GM18870 (cell line): ENCODE measurements at regions not wholly inside any gene's neighbourhood (a gene's known extent, or its start where the extent isn't known, plus 50 kb on each side); places are given as distances from the start of the nearest gene placed in this dataset.
"Not testable (repeated sequence)": the region's sequence is repeated elsewhere in the genome, so short reads cannot be mapped to it uniquely, and the experiment has no call there.

Source experiments
- ATAC-seq: cut with Tn5 transposase; IDR thresholded peaks from one replicate; pipeline ENCODE4 v1.9.1; 2021; ENCODE audit warnings: moderate library complexity; ENCODE audit not compliant: unreplicated experiment

DNA sequence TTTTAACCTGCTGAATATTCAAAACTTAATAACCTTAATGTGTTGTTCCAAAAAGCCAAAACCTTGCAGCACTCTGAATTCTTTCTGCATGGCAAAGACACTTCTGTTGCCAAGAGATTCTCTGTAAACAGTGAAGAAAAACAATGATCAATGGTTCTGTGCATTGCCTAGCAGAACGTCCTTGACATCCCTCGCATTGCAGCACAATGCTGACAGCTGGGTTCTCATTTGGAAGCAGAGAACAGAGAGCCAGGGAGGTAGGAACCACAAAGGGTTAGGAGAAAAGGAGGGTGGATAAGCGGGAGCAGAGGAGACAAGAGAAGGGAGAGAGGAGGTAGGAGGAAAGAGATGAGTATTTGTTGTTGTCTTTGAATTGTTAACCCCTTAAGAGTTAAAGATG, 501.1 kb downstream of the NAV3 start:
- no peak for ATAC-seq

DNA sequence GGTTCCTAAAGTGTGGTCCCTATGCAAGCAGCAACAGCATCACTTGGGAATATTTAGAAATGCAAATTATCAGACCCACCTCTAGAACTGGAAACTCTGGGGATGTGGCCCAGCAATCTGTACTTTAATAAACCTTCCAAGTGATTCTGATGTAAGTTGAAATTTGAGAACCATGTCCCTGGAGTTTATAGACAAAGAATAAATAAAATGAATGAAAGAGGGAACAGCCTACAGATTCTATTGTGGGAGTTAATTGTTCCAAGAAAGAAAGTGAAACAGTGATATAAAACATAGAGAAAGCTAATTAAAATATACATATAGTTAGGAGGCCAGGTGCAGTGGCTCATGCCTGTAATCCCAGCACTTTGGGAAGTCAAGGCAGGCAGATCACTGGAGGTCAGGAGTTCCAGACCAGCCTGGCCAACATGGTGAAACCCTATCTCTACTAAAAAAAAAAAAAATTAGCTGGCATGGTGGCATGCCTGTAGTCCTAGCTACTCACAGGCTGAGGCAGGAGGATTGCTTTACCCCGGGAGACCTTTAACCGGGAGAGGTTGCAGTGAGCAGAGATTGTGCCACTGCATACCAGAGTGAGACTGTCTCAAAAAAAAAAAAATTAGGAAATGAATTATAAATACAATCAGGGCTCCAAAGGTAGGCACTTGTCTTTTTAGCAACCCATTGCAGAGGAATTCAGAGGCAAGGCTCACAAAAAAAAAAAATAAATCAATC, 507.5 kb downstream of the NAV3 start:
- no peak for ATAC-seq

DNA sequence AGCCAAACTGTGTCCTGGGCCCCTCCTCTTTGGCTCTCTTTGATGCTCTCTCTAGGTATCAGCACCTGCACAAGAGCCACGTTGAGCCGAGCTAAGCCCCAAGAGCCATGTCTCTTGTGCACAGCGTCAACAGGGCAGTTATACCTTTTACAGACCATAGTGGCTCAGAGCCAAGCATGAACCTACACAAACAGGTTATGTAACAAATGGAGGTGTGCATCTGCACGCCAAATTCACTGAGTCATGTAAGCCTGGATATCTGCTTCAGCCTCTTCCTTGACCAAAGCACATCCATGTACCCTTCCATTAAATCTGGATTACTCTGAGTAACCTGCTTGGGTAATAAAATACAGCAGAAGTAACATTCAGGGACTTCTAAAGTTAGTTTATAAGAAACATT, 509.7 kb downstream of the NAV3 start:
- no peak for ATAC-seq

DNA sequence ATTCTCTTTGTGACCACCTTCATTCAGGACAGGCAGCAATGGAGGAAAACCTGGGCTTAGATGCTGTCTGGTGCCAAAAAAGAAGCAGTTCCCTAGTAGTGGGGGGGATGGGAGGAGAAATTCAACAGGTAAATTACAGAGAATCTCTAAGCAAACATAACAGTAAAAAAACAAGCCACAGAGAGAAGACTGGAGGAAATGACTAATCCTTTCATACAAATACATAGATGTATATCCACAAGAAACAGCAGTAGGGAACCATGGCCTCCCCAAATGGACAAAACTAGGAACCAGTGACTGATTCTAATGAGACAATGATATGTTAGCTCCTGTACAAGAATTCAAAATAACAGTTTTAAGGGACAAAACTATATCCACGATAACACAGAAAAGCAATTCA, 513.0 kb downstream of the NAV3 start:
- ATAC-seq = no peak

DNA sequence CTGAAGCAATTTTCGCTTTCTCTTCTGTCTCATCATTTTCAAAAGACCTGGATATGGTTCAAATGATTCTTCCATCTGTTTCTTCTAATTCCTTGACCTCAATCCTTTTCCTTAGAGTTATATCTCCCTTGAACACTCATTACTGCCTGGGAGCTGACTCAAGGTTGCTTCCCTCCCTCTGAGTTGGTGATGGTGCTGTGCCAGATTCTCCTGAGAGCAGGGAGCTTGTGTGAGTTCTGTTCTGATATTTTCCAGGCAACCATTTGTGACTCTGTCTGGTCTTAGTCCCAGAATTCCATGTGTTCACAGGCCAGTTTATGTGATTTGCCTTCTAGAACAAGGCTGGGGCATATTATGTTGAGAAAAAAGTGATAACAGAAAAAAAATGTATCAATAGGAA, 505.1 kb upstream of the SYT1 start:
- ATAC-seq = no peak

DNA sequence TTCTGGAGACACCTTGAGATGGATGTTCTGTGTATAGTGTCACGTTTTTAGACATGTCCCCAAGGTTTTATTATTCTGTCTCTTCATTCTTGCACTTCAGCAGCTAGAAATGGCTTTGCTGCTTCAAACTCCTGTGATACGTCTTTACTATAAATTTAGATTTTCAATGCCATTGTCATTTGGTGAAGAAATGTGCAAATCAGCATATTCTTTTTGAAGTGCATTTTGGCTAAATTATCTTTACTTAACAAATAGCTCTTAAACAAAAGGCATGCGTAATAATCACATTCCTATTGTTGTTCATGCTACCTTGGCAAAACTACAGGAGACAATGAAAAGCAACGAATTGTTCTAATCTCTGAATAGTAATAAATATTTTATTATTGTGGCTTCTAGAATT, 502.9 kb upstream of the SYT1 start:
- ATAC-seq = no peak

DNA sequence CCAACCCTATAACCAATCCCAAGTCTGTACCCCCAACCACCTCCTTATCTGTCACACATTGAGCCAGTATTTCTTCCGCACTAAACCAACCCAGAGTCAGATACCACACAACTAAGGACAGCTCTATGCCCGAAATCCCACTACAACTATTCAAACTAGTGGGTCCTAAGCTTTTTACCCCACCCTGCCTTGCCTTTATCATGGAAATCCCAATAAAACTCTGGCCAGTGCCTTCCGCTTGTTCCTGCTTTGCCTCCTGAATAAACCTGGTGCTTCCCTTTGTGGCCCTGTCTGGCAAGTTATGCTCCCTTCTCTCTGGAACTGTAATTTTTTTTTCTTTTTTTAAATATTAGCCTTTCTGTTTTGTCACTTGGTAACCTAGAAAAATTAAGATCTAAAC, 493.3 kb upstream of the SYT1 start:
- ATAC-seq = no peak

DNA sequence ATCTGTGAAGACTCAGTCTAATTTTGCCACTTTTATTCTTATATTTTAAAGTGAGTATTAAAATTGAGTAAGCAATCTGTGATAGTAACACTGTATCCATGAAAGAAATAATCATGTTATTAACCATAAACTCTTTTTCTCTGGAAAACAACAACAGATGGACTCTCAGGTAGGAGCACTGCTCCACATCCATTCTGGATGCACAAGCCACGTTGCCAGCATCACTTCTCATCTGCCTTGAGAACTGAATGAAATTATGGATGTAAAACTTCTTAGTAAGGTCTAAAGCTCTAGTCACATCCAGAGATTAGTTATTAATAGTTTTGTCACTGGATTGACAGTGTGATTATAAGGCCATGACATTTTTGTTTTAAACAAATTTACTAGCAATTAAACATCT, 489.1 kb upstream of the SYT1 start:
- ATAC-seq = no peak

DNA sequence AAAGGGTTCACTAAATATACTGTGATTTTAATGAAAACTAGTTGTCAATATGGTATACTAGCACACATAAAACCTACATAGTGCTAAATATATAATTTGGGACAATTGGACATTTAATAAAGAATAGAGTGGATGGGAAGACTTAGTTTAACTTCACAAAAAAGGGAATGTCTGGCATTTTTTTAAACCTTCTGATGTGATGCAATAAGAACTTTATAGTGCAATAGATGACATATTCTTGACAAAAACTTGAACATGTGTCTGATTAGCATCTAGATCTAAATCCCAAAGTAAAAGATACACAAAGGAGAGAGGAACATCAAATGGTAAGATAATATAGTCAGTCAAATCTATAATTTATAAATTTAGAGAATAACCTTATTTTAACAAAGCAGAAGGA, 488.3 kb upstream of the SYT1 start:
- no peak for ATAC-seq

DNA sequence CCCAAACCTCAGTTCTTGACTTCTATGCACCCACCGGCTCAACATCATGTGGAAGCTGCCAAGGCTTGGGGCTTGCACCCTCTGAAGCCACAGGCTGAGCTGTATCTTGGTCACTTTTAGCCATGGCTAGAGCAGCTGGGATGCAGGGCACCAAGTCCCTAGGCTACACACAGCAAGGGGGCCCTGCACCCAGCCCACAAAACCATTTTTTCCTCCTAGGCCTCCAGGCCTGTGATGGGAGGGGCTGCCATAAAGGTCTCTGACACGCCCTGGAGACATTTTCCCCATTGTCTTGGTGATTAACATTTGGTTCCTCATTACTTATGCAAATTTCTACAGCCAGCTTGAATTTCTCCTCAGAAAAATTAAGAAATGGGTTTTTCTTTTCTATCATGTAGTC, 485.5 kb upstream of the SYT1 start:
- not testable (repeated sequence) for ATAC-seq

DNA sequence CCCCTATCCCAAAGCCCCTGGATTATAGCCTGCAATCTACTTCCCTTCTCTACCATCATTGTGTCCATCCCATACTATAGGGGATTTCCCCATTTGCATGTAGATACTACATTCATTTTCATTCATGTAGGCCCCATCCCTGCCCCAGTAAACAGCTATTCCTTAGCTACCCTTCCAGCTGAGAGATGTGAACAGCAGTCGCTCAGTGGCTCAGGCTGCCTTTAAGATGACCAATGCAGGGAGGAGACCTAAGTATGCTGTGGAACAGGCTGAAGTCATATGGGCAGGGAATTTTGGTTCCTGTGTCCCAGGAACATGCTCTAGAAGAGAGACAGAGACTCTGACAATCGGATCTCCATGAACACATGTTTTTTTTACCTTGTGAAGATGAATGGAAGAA, 481.2 kb upstream of the SYT1 start:
- ATAC-seq = no peak

DNA sequence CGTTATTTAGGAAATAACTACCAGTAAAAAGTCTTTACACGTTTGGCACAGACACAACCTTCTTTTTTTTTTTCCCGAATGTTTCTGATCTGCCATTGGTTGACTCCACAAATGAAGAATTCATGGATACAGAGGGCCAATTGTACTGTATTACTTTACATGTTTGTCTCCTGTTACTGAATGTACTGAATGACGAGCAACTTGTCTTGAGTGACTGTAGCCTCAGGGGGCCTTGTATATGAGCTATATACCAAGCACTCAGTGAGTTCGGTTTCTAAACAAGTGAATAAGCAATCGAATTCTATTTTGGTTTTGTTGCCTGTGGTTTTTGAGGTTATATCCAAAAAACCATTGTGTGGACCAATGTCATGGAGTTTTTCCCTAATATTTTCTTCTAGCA, 480.0 kb upstream of the SYT1 start:
- ATAC-seq = no peak

DNA sequence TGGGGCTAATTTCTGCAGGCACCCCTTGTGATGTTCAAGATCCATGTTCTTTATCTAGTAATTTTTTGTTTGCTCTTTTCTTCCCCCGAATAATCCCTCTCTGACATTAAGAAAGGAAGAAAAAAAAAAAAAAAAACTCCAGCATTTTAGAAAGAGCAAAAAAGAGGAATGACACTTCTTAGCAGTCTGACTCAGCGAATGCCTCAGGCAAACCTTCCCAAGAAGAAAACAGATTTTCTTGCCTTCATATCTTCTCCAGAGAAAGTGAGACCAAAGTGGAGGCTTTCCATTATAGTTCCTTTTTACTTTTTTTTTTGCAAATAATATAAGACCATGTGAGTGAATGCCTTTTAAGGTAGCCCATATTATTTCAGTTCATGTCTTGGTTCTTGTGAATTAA, 479.0 kb upstream of the SYT1 start:
- no peak for ATAC-seq

DNA sequence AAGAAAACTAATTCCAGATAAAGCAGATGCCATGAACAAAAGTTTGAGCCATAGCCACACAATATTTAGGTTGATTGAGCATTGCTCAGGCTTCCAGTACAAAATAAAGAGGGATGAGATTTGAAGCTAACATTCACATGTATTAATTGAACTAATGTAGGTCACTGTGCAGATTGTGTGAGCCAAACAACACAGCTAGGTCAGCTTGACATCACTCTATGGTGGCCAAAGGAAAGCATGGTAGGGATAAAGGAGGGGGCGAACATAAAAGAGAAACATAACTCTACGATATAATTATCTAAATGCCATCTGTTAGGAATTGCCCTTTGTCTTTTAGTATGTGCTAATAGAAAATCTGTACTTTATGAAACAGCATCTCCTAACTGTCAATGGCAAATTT, 477.7 kb upstream of the SYT1 start:
- ATAC-seq = no peak

DNA sequence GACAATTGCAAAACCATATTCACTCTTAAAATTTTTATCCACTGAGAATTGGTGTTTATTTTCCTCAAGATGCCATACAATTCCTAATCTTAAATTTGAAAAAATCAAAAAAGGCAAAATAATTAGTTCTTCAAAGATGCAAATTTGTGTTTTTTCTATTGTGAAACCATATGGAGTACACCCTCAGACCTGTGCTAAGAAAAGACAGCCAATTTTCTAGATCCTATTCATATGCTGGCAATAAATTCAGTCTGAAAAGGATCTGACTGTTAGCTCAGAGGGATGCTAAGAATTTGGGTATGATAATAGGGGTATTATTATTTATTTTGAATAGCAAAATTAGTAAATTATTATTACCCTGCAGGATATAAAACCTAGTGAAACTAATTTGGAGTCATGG, 476.9 kb upstream of the SYT1 start:
- ATAC-seq = no peak

DNA sequence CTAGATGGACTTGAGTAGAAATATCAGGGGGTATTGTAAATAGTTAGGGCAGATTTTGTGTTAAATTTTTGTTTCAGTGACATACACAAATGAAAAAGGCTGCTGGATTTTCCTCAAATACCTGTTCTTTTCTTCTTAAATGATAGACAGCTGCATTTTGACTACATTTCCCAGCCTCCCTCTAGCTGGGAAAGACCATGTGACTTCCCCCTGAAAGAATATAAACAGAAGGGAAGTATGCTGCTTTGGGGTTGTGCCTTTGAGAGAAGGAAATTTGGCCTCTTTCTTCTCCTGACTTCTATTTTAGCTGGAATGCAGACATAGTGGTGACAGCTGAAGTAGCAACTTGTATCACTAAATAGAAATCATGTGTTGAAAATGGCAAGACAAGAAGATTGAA, 476.1 kb upstream of the SYT1 start:
- ATAC-seq = no peak

DNA sequence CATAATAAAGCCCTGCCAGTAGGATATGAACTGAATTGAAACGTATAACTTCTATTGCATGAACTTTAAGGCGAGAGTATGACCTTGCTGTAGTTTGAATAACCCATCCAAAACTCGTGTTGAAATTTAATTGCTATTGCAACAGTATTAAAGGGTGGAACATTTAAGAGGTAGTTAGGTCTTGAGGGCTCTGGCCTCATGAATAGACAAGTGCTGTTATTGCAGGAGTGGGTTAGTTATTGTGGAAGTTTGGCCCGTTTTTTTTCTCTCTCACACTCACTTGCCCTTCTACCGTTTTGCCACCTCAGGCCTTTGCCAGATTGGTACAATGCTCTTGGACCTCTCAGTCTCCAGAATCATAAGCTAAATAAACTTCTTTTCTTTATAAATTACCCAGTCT, 473.7 kb upstream of the SYT1 start:
- ATAC-seq = no peak

DNA sequence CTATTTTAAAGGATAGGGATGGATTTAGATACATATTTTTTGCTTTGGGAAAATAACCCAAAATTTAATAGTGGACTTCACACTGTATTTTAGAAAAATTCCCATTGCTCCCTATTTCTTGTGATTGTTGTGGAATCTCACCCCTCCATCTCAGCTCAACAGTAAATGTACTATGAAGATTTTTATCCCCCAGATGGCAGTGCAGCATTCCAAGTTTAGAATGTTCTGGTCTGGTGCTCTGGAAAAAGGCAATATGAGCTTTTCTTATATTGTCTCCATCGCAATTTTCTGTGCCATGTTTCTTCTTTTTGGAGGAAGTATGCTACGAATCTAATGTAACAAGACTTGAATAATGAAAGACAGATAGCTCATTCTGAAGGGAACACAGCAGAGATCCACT, 471.7 kb upstream of the SYT1 start:
- no peak for ATAC-seq

DNA sequence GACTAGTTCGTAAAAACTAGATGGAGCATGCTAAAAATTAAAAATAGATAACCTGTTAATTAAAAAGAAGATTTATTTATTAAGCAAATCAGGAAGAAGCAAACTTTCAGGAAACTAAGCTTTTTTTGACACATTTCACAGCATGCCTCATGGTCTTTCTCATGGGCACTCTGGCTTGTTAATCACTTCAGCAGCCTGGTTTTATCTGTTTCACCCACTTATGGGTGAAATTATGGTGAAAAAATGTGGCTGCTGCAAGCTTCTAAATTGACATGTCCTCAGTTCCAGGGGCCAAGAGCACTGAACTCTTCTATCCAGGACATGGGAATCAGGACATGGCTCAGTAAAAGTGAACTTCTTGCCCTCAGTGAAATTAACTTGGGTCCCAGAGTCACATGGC, 468.6 kb upstream of the SYT1 start:
- ATAC-seq = no peak

DNA sequence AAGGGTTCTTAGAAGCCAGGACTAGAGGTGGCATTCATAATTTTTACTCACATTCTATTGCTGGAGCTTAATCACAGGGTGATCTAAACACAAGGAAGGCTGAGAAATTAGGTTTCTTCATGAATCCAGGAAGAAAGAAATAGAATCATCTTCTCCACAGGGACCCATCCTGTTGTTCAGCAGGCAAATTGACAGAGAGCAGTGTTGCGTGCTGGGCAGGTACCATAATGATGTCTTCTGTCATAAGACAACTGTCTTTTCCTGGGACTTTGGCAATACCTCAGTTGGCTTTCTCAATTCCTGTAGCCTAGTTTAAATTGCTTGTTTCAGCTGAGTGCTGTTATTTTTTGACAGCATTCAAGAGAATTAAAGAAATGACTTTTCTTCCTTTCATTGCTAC, 468.0 kb upstream of the SYT1 start:
- no peak for ATAC-seq

DNA sequence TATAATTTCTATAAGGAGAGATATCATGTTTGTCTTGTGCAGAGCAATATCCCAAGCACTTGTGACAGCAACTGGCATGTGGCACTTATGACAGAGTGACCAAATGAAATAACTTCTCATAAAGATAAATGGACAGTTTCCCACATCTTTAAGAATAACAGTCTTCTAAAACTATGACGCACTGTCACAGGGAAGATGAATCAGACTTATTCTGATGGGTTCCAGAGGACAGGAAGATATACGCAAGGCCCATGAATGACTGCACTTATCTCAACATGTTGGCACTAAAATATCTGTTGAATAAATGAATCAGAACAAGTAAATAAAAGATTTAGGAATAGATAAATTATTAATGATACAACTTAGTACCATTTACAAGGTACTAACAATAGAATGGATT, 465.8 kb upstream of the SYT1 start:
- ATAC-seq = no peak

DNA sequence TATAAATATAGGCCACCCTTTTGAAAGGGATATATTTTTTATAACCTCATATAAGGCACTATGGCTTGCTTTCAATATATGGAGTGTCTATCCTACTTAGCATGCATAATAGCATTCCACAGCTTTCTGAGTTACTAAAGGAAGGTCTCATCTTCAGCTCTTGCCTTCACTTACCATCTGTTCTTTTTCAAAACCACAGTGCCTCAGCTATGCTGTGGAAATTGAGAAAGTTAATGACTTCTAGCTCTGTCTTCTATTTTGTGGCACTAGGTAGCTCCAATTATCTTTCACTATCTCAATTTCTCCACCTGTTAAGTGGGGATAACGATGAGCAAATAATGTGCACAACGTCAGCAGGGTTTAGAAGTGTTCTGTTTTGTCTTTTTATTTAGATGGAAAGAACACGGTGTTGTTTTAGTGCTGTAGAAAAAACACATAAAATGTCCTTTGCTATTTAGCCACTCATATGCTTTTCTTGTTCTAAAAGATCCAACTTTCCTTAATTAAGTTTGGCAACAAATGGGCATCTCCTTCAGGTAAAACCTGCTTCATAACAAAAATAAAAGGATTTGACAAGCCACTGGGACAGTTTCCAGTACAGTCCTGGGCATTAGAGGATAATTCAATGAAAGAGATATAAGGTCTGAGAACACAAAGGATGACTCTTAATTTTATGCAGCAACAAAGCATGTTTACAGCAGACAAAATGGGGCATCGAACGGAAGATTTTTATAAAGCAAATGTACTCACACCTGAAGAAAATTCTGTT, 462.0 kb upstream of the SYT1 start:
- no peak for ATAC-seq

DNA sequence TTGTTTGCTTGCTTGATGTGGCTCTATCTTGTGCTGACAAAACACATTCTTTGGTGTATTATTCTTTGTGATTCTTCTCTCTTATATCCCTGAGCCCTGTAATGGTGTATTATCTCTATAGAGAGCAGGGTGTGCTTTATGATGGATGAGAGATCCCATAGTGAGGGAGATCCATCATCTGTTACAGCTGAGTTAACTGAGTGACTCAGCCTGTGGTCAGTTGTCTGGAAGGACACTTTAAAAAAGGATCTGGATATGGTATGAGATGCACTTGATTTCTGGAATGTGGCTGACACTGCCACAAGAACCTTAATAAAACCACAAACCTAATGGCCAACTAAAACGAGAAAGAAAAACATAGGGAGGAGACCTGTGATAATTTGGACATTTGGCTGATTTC, 461.4 kb upstream of the SYT1 start:
- no peak for ATAC-seq
